Activated CD8-positive, alpha-beta memory T cell treated with anti-CD3 and anti-CD28 coated beads for 4 hours (primary cell): ENCODE measurements at regions not wholly inside any gene's neighbourhood (a gene's known extent, or its start where the extent isn't known, plus 50 kb on each side); places are given as distances from the start of the nearest gene placed in this dataset.
"Not testable (repeated sequence)": the region's sequence is repeated elsewhere in the genome, so short reads cannot be mapped to it uniquely, and the experiment has no call there.

Source experiments
- DNase-seq, 2 donors: peaks; one replicate each; pipeline ENCODE4 v3.0.0-alpha.2; 2020; ENCODE audit warnings: low read depth in 2 of 2

GRCh38 chr12:9449657-9450126 is 158.0 kb downstream of the KLRB1 start:
- DNase-seq = not testable (repeated sequence)

GRCh38 chr12:9449181-9449580 is 158.5 kb downstream of the KLRB1 start:
- DNase-seq = no peak

- not testable (repeated sequence) for DNase-seq
Measured at GRCh38 chr12:9448648-9449047, 159.1 kb downstream of the KLRB1 start.

- DNase-seq = peak; percentile 82 to 85
Measured at GRCh38 chr12:9447791-9448614, 159.7 kb downstream of the KLRB1 start.

- DNase-seq = not testable (repeated sequence)
Measured at GRCh38 chr12:9446883-9447761, 160.6 kb downstream of the KLRB1 start.

GRCh38 chr12:9440428-9440827 is 167.3 kb downstream of the KLRB1 start:
- not testable (repeated sequence) for DNase-seq

GRCh38 chr12:9435682-9436081 is 172.0 kb downstream of the KLRB1 start:
- DNase-seq = not testable (repeated sequence)

- not testable (repeated sequence) for DNase-seq
Measured at GRCh38 chr12:9430385-9430784, 177.3 kb downstream of the KLRB1 start.

- not testable (repeated sequence) for DNase-seq
Measured at GRCh38 chr12:9428856-9429255, 178.9 kb downstream of the KLRB1 start.

GRCh38 chr12:9425429-9425828 is 182.3 kb downstream of the KLRB1 start:
- not testable (repeated sequence) for DNase-seq

GRCh38 chr12:9424175-9424740 is 183.5 kb downstream of the KLRB1 start:
- not testable (repeated sequence) for DNase-seq

- DNase-seq = not testable (repeated sequence)
Measured at GRCh38 chr12:9422689-9423088, 185.0 kb downstream of the KLRB1 start.

GRCh38 chr12:9421520-9422086 is 186.1 kb downstream of the KLRB1 start:
- DNase-seq = not testable (repeated sequence)

GRCh38 chr12:9420817-9421519 is 186.7 kb downstream of the KLRB1 start:
- DNase-seq = not testable (repeated sequence)

GRCh38 chr12:9418669-9419041 is 189.1 kb downstream of the KLRB1 start:
- DNase-seq = not testable (repeated sequence)

- not testable (repeated sequence) for DNase-seq
Measured at GRCh38 chr12:9417947-9418668, 189.6 kb downstream of the KLRB1 start.

- DNase-seq = not testable (repeated sequence)
Measured at GRCh38 chr12:9417341-9417740, 190.4 kb downstream of the KLRB1 start.

GRCh38 chr12:9416346-9416745 is 191.4 kb downstream of the KLRB1 start:
- DNase-seq = not testable (repeated sequence)

- DNase-seq = not testable (repeated sequence)
Measured at GRCh38 chr12:9415898-9416297, 191.8 kb downstream of the KLRB1 start.

- DNase-seq = not testable (repeated sequence)
Measured at GRCh38 chr12:9413862-9414261, 193.9 kb downstream of the KLRB1 start.
